ENCODE measurements at regions not wholly inside any gene's neighbourhood (a gene's known extent, or its start where the extent isn't known, plus 50 kb on each side); places are given as distances from the start of the nearest gene placed in this dataset.

DNA sequence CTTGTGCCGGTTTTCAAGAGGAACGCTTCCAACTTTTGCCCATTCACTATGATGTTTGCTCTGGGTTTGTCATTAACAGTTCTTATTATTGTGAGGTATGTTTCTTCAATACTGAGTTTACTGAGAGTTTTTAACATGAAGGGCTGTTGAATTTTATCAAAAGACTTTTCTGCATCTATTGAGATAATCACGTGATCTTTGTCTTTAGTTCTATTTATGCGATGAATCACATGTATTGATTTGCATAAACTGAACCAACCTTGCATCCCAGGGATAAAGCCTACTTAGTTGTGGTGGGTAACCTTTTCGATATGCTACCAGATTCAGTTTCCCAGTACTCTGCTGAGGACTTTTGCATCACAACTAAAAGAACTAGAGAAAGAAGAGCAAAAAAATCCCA lies 318.0 kb downstream of the GASK1B start:
- no peak for DNase-seq

DNA sequence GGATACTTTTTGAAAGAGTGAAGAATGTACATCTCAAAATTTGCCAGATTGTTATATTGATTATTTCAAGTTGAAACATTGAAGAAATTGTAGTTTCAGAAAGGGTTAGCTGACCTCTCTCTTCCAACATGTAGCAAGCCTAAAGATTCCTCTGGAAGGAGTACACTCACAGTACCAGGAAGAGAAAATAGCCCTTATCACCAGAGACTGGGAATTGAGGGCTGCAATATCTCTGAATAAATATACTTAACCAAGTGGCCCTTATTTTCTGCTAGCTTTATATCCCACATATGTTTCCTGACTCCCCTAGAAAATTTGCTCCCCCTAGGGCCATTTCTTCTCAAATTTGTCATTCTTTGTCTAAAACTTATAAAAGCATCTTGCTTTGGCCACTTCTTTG lies 332.2 kb downstream of the GASK1B start:
- DNase-seq: no peak

DNA sequence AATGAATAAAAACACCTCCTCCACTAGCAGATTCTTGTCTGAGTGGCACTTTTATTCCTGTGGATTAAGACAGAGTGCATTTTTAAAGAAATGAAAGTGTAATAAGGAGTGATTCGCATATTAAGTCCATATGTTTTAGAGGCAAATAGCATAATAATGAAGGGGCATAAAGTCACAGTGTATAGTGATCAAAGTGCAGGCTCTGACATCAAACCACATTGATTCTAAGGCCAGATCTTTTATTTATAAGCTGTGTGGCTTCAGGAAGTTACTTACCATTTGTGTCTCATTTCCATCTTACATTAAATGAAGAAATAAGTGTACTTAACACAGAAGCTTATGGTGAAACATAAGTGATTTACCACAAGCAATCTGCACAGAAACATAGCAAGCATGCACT lies 332.8 kb downstream of the GASK1B start:
- DNase-seq: no peak

DNA sequence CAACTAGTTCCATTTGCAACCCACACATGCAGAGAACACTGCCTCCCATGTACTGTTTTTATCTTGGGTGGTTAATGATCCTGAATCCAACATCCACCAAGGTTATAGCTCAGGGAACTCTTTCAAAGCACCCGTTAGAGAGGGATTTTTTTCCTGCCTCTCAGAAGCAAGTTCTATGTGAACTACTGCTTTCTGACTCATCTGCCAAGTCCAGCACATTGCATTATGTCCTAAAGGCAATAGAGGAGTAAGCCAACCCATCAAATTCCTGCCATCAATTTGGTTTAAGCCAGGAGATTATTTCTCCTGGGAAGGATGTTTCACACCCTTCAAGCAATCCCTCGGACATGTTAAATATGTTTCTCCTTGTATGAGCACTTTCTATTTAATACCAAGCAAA lies 334.5 kb downstream of the GASK1B start:
- no peak for DNase-seq

DNA sequence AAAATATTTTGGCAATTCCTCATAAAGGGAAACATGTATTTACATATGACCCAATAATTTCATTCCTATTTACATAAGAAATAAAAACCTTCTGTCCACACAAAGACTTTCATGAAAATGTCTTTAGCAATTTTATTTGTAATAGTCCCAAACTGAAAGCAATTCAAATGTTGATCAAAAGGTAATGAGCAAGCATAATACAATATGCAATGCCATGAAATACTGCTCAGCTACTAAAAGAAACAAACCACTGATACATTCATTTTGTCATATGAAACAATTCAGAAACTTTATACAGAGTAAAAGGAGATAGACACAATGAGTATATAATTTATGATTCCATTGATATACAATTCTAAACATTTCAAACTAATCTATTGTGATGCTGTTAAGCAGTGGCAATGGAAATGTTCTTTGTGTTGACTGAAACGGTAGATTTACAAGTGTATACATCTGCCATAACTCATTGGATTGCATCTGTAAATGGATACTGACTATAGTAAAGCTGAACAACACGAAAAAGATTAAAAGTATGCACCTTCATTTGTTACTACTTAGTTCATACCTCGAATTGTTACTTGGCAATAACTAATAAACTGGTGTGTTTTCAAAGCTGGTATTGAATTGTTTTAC lies 335.6 kb downstream of the GASK1B start:
- DNase-seq: no peak

DNA sequence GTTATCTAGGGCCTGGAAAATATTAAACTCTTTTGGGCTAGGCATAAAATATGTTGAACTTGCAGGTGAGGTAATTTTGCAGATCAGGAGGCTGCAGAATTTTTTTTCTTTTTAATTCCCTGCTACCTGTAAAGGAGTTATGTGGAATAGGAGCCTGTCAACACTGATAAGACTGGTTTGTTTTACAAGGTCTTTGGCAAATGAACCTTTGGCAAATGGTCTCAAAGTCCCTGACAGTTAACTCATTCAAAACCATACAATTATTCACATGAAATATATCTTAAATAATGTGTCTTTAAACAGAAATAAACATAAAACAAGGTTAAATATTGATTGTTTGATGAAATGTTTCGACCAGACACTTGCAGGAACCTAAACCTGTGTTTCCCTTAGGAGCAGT lies 340.2 kb downstream of the GASK1B start:
- DNase-seq: no peak

DNA sequence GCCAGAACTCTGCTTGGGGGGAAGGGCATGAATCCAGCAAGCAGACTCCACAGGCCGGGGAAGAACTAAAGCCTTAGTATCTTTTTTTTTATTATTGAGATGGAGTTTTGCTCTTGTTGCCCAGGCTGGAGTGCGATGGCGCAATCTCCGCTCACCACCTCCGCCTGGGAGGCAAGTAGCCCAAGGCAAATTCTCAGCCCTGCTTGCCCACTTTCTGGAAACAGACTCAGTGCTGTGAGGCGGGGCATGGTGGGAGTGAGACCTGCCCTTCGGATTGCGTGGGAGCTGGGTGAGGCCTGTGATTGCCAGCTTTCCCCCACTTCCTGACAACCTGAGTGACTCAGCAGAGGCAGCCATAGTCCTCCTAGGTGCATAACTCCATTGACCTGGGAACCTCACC lies 348.8 kb downstream of the GASK1B start:
- no peak for DNase-seq

DNA sequence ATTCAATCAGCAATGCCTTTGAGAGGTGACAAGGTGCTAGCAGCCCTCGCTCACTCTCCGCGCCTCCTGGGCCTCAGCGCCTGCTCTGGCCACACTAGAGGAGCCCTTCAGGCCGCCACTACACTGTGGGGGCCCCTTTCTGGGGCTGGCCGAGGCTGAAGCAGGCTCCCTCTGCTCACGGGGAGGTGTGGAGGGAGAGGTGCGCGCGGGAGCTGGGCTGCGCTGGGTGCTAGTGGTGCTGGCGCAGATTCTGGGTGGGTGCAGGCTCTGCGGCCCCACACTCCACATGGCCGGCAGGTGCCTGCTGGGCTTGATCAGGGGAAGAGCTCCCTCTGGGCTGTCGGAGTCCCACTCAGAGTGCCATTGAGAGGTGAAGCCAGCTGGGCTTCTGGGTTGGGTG lies 351.0 kb downstream of the GASK1B start:
- no peak for DNase-seq

DNA sequence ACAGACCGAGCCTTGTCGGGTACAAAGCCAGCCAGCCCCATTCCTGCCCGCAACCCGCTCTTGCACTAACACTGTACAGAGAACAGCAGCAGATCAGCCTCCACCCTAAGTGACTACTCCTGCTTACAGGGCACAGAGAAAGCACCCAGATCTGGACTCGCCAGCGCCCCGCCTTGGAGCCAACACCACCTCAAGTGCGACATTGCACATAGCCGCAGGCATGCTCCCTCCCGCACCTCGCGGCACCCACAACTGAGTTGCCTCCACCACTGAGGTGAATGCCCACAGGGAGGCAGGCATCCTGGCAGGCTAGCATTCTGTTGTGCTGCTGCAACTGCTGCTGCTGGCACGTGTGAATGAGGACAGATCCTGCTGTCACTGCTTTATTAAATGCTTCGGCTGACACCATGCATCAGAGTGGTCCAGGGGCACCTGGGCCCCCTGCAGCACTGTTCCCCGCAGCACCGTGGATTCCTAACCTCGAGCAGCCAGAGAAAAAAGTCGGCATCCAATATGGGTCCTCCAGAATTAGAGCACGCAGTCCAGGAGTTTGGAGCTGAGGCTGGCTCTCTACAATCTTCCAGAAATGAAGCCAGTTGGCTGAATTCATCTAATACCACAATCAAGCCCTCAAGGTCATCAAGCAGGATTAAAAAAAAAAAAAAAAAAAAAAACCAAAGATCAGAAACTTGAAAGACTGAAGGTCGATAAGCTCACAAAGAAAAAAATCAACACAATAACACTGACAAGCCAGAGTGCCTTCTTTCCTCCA lies 352.9 kb downstream of the GASK1B start:
- DNase-seq: no peak

DNA sequence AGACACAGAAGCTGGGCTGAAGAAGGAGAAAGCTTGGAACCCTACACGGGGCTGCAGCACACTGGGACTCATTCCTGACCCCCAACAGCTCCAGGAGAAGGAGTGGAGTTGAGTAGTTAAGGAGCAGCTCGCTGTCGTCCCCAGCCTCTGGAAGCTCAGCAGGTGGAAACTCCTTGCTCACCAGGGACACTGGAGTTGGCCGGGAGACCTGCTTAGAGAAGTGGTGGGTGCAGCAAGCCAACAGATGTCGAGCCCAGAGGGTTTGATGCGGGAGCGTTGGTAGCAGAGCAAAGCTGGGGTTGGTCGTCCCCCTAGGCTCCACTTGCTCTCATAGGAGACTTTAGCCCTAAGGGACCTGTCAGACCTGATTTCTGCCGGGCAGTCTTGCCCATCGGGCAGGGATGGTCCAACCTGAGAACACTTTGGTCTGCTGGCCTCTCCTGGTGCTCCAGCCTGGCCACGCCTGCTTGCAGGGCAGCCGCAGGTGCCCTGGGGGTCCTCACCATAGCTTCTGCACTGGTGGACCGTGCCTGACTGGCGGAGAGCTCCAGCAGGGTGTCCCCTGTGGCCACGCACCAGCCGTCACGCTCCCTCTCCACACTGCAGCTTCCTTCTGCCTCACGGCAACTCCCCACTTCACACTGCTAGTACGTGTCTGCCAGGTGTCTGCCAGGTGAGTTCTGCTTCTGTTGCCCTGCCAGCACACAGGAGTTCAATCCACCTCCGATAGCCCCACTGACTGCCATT lies 353.7 kb downstream of the GASK1B start:
- DNase-seq: no peak

DNA sequence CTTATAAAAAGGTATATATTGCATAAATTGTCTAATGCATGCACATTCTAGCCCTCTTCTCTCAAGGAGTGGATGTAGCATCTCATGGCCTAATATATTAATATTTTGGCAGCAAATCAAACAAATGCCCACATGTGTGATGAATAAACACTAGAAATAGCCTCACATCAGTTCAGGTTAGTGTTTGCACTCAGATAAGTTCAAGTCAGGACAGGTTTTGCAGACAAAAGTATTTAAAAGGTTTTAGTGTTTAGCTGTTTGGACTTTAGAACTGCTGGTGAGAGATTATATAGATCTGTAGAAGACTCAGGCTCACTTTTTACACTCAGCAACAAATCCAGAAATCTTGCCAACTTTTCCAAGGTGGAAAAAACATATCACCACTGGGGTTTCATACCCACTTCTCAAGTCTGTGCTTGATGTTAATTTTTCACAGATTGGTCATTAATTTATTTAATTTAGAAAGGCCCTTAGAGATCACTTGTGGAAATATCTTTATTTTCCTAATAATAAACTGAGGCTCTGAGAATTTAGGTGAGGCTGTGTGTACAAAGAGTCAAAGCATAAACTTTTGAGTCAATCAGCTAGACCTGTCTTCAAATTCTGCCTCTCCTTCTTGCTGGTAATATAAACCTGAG lies 362.6 kb downstream of the GASK1B start:
- no peak for DNase-seq

DNA sequence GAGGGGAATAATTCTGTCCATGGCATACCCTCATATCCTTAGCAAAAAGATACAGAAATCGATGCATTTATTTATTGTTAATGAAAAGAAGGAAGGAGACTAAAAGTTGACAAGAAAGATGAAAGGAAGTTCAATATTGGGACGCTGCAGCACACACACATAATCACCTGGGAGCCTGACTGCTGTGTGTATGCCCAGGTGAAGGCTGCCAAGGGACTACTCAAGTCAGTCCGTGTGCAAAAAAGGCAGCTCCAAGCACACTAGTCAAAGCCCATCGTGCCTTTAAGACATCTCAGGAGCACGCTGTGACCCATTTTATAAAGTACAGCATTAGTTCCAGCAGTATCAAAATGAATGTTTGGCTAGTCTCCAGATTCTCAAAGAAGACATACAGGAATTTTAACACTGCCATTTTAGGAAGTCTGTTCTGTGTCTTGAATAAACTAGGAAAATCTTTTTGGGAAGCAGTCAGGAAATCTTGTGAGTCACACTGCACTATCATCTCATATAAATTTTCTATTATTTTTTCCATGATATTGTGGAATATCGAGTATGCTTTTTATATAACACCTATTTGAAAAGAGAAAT lies 363.9 kb downstream of the GASK1B start:
- DNase-seq: no peak

DNA sequence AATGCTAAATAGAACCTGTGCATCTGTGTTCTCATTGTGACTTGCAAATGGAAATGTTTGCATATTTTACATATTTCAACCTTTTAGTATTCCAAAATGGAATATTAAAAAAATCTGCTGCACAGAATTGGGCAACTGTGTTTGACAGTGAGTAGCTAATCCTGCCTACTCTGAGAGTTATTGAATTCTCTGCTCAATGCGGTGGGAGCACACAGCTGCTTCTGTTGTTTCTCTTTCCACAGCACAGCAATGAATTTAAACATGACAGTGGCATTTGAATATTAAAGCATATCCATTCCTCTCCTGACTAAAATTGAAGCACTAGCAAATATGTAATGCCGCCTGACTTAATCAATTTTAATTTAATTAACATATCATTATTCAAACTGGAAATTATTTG lies 366.6 kb downstream of the GASK1B start:
- DNase-seq: no peak

DNA sequence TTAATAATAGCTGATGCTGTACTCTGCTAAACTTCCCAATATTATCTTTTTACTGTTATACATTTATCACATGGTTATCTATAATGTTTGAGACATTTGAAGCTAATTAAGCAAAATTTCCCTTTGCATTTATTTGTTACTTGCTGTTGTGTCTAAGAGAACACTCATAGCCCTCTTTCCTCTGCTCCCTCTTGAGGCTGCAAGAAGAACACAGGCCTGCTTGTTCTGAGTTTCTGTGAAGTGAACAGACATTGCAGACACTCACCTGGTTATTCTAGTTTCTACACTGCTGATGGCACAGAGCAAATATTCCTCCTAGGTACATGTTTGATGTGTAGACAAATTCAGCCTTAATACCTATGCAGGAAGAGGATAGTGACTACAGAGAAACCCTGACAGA lies 367.8 kb downstream of the GASK1B start:
- DNase-seq: no peak

DNA sequence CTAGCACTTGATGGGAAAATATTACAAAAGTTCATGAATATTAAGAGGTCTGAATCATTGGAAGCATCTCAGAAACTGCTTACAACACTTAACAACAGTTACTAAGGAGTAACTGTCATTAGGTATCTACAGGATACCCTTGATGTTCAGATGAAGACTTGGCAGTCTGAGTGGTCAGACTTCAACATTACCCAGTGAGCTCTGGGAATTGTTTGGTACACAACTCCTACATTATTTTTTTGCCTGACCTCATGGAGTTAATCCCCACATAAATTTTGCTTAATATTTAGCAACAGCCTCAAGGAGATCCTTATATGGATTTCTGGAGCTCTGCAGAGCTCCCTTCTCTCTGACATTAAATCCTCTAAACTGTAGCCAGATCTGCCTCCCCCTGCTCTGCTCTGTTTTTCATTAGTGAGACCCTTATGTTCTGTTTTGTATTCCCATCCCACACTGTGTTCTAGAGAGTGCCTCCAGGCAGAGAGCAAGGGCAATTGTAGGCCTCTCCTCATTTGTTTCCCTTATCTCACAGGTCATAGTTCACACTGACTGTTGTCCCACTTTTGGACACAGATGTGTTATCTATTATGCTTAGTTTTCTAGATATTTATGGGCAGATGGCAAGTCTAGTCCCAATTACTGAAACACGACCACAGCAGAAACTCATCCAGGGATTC lies 368.8 kb downstream of the GASK1B start:
- no peak for DNase-seq

DNA sequence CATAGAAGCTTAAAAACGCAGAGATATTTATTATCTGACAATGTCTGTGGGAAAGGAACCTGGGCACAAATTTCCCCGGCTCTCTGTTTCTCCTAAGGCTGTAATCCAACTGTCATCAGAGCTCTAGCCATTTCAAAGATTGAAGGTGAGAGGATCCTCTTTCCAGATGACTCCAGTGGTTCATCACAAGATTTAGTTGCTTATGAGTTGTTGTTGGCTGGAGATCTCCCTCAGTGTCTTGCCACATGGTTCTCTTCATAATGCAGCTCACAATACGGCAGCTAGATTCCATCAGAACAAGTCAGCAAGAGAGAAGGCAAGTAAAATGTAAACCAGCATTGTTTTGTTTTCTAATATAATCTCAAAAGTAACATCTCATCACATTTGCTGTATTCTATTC lies 369.4 kb downstream of the GASK1B start:
- DNase-seq: no peak

DNA sequence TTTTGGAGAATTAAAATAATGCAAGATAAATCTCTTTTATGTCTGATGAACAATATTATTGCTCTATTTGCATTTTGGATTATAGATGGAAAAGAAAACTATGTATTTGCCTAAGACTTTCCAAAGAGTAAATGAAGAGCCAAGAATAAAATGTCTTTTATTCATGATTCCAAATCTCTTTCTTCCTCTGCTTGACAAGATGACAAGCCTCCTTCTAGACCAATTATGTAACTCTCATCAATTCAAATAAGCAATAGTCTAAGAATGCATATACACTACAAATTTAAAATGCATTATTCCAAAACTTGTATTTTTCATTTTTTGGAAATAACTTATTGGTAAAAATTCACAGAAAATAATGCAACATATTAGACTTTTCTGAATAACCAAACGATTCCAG lies 377.3 kb downstream of the GASK1B start:
- no peak for DNase-seq

DNA sequence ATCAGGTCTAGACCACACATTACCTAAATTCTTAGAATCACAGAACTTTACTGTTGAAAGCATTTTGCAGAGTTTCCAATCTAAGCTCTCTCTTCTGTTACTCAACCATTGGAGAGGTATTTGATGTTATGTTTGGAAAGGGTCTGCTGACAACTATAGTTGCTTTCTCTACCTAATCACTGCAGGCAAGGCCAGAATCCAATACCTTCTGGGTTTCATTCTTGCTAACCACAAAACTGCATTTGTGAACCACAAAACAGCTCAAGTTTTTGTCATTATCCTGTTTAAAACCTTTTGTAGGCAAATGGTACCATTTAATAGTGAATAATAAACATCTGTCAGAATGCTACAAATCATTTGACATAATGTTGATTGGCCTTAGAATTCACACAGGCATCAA lies 380.1 kb downstream of the GASK1B start:
- no peak for DNase-seq

DNA sequence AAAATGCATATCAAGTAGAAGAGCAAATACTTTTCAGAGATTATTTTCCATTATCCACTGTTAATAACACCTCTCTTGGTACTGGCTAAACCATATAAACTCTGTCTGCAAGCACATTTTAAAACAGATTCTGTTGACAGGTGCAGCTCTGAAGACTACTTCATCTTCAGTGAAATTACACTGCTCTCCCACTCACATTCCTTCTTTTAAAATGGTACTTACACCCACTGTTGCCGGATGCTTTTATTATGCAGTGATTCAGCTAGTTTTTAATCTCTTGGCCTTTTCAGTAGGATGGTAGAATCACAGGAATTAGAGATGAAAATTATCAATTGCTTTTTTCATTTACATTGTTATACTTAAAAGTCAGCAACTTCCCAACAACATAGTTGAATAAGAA lies 381.6 kb downstream of the GASK1B start:
- DNase-seq: no peak

DNA sequence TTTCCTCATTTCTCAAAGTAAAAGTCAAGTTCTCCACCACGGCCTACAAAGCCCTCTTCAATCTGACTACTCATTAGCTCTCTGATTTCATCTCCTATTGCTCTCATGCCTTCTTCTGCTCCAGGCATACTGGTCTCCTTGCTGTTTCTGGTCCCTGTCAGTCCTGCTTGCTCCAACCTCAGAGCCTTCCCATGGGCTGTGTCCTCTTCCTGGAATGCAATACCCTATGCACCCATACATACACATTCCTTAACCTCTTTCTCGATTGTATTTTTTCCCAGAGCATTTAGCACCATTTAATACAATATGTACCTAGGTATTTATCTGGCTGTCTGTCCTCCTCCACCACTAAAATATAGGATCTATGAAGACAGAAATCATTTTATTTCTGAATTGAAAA lies 385.2 kb downstream of the GASK1B start:
- DNase-seq: no peak

DNA sequence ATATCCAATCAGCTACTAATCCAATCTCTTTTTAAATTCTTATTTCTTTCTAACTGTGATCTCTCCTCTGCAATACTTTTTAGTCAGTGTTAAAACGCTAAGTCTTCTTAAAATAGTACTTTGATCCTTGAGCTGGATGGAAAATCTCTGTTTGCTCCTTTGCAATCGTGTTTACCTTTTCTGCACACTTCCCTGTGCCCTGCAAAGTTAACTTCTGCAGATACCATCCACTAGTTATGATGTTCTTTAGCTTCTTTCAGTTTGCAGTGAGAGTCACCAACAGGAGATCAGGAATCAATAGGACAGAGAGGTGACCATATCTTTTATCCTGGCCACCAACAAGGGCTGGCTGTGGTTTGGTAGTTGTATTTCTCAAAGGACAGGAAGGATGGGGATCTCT lies 391.5 kb downstream of the GASK1B start:
- DNase-seq: no peak

DNA sequence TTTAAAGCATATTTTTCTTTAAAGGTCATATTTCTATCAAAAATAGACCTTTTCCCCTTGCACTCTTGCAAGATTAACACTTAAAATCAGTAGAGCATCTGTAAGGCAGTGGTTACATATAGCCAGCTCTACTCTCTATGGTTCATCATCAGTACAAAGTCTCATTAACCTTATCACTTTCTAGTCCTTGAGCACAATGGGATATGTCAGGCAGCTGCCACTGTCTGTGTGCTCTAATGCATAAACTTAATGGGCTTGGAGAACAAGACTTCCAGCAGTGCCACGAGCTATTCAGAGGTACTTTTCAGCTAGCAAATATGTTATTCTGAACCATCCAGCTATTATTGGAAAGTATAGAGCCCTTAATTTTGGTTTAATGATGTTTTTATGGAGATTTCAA lies 393.7 kb downstream of the GASK1B start:
- no peak for DNase-seq
